PC-9 (cell line): ENCODE measurements at regions not wholly inside any gene's neighbourhood (a gene's known extent, or its start where the extent isn't known, plus 50 kb on each side); places are given as distances from the start of the nearest gene placed in this dataset.

ENCODE experiments used
- BruUV-seq: library from RNA; stranded (reverse); fragments of 400-500 nt; replicated peaks from 2 replicates; lab custom pipeline; 2021; lab: Mats Ljungman, UMichigan
- CTCF ChIA-PET: fragments of 300-600 bp; sonication (Branson Sonifier 250); formaldehyde crosslinking; loops from one replicate; lab custom pipeline; 2022; ENCODE audit warnings: antibody characterized with exemption; lab: Charles Lee
- POLR2A ChIA-PET: fragments of 300-600 bp; sonication (Branson Sonifier 250); formaldehyde crosslinking; loops from one replicate; lab custom pipeline; 2022; ENCODE audit warnings: antibody characterized with exemption; ENCODE audit not compliant: unreplicated experiment; lab: Charles Lee
- DNase-seq, 2 experiments: peaks; one replicate each; pipeline versions ENCODE4 v3.0.0 to v3.0.0-alpha.2; 2015 to 2022; ENCODE audit warnings: mixed read lengths in 1 of 2
- H2AFZ ChIP-seq: fragments of 200-600 bp; sonication (generic); 2 replicates; pipeline ENCODE4 v1.8.1; 2017; ENCODE audit warnings: antibody characterized with exemption
- H3F3A ChIP-seq: fragments of 200-600 bp; sonication (generic); 2 replicates; pipeline ENCODE4 v1.8.1; 2017; ENCODE audit warnings: antibody characterized with exemption, mild to moderate bottlenecking, low read depth; ENCODE audit not compliant: insufficient read depth
- H3K27ac ChIP-seq: fragments of 200-600 bp; sonication (generic); 2 replicates; pipeline ENCODE4 v1.6.1; 2016; ENCODE audit warnings: mixed run types
- H3K27me3 ChIP-seq: fragments of 200-600 bp; sonication (generic); 2 replicates; pipeline ENCODE4 v1.6.1; 2016; ENCODE audit warnings: low read depth, mixed run types; ENCODE audit not compliant: insufficient read depth
- H3K36me3 ChIP-seq: fragments of 200-600 bp; sonication (generic); 2 replicates; pipeline ENCODE4 v1.6.1; 2016; ENCODE audit warnings: low read depth, mixed run types
- H3K4me1 ChIP-seq: fragments of 200-600 bp; sonication (generic); replicated peaks from 2 replicates; pipeline ENCODE4 v1.6.1; 2016; ENCODE audit warnings: mixed run types; ENCODE audit not compliant: insufficient read depth
- H3K4me2 ChIP-seq: fragments of 200-600 bp; sonication (generic); 2 replicates; pipeline ENCODE4 v1.6.1; 2017; ENCODE audit warnings: mixed run types
- H3K4me3 ChIP-seq: fragments of 200-600 bp; sonication (generic); 2 replicates; pipeline ENCODE4 v1.6.1; 2016; ENCODE audit warnings: mixed run types
- H3K79me2 ChIP-seq: fragments of 200-600 bp; sonication (generic); 2 replicates; pipeline ENCODE4 v1.6.1; 2017; ENCODE audit warnings: low read depth, mixed run types
- H3K9me2 ChIP-seq: fragments of 200-600 bp; sonication (generic); 2 replicates; pipeline ENCODE4 v1.8.1; 2017; ENCODE audit warnings: mild to moderate bottlenecking; ENCODE audit not compliant: insufficient read depth
- H3K9me3 ChIP-seq: fragments of 200-600 bp; sonication (generic); 2 replicates; pipeline ENCODE4 v1.8.1; 2016; ENCODE audit warnings: low read depth; ENCODE audit not compliant: insufficient read depth
- H4K20me1 ChIP-seq: fragments of 200-600 bp; sonication (generic); 2 replicates; pipeline ENCODE4 v1.8.1; 2017; ENCODE audit not compliant: insufficient read depth
- CTCF ChIP-seq: fragments of 200-600 bp; sonication (generic); conservative IDR thresholded peaks from 2 replicates; pipeline ENCODE4 v1.6.1; 2017; ENCODE audit warnings: mixed run types, antibody characterized with exemption, mild to moderate bottlenecking, moderate library complexity
- EZH2 ChIP-seq: fragments of 200-600 bp; sonication (generic); IDR thresholded peaks from 2 replicates; pipeline ENCODE4 v1.8.0; 2017; ENCODE audit warnings: antibody characterized with exemption, low read depth
- intact Hi-C: fragments of 100-400 bp; cut with micrococcal nuclease; formaldehyde crosslinking; loops from one replicate; pipeline ENCODE4 v1.10.0; 2022; ENCODE audit not compliant: unreplicated experiment

GRCh38 chr2:221211653-221212052, 360.5 kb downstream of the EPHA4 start:
- no peak overlapping the region for H3K27ac ChIP-seq
- H3K9me3 ChIP-seq: no peaks in the 10 kb centered on the region
- intact Hi-C loops: no loop called here
- H3K9me2 ChIP-seq: no peaks in the 10 kb centered on the region
- DNase-seq: no peak
- ChIA-PET CTCF (interaction anchor here (0.6 kb wide), 1 partner anchor 1414 kb away, joined by 5 read pairs; no protein-coding TSS in a partner anchor), POLR2A (no interaction called here)
- H3K4me2 ChIP-seq: no peak overlapping the region
- no peaks in the 10 kb centered on the region for H3K4me1 ChIP-seq
- H3K27me3 ChIP-seq: no peaks in the 10 kb centered on the region
- no peaks in the 10 kb centered on the region for H3K36me3 ChIP-seq
- TF ChIP-seq EZH2 (no peak), CTCF (no peak)
- H3F3A ChIP-seq: no peaks in the 10 kb centered on the region
- no peaks in the 10 kb centered on the region for H3K79me2 ChIP-seq
- BruUV-seq: no TSS peak
- no peaks in the 10 kb centered on the region for H4K20me1 ChIP-seq
- no peak overlapping the region for H3K4me3 ChIP-seq
- no peak overlapping the region for H2AFZ ChIP-seq

GRCh38 chr2:221212105-221212504, 360.0 kb downstream of the EPHA4 start:
- H3F3A ChIP-seq: no peaks in the 10 kb centered on the region
- no peak for DNase-seq

GRCh38 chr2:221215487-221215886, 356.6 kb downstream of the EPHA4 start:
- H3K9me2 ChIP-seq: no peaks in the 10 kb centered on the region
- no peak overlapping the region for H3K27ac ChIP-seq
- no TSS peak for BruUV-seq
- H3K27me3 ChIP-seq: no peaks in the 10 kb centered on the region
- no peak overlapping the region for H3K4me3 ChIP-seq
- H3K79me2 ChIP-seq: no peaks in the 10 kb centered on the region
- no peaks in the 10 kb centered on the region for H3F3A ChIP-seq
- no peak for DNase-seq
- H3K4me1 ChIP-seq: no peaks in the 10 kb centered on the region
- no peaks in the 10 kb centered on the region for H3K36me3 ChIP-seq
- no peaks in the 10 kb centered on the region for H4K20me1 ChIP-seq
- H2AFZ ChIP-seq: no peak overlapping the region
- H3K4me2 ChIP-seq: no peak overlapping the region
- ChIA-PET CTCF (no interaction called here), POLR2A (no interaction called here)
- TF ChIP-seq EZH2 (no peak), CTCF (no peak)
- no peaks in the 10 kb centered on the region for H3K9me3 ChIP-seq
- intact Hi-C loops: no loop called here

More at GRCh38 chr2:221212105-221212504, 360.0 kb downstream of the EPHA4 start:
- no peaks in the 10 kb centered on the region for H3K36me3 ChIP-seq
- no peaks in the 10 kb centered on the region for H3K9me3 ChIP-seq
- H3K4me1 ChIP-seq: no peaks in the 10 kb centered on the region
- H4K20me1 ChIP-seq: no peaks in the 10 kb centered on the region
- H3K9me2 ChIP-seq: no peaks in the 10 kb centered on the region
- no peak overlapping the region for H2AFZ ChIP-seq
- no peak overlapping the region for H3K4me2 ChIP-seq
- H3K27ac ChIP-seq: no peak overlapping the region
- intact Hi-C loops: no loop called here
- no peaks in the 10 kb centered on the region for H3K79me2 ChIP-seq
- no peak overlapping the region for H3K4me3 ChIP-seq
- TF ChIP-seq EZH2 (no peak), CTCF (no peak)
- H3K27me3 ChIP-seq: no peaks in the 10 kb centered on the region
- no TSS peak for BruUV-seq
- CTCF ChIA-PET: no interaction called here
- POLR2A ChIA-PET: no interaction called here
